ENCODE measurements at regions not wholly inside any gene's neighbourhood (a gene's known extent, or its start where the extent isn't known, plus 50 kb on each side); places are given as distances from the start of the nearest gene placed in this dataset.

GRCh38 chr5:144102361-144102760 is 68.1 kb downstream of the YIPF5 start:
- in situ Hi-C loops (cut with MboI; ENCODE audit: low pct_unique_long_range_greater_than_20kb, low sequenced_read_pairs, unreplicated experiment): no loop called here
- DNase-seq (ENCODE audit: low spot score): no peak
- no peak for TF ChIP-seq CTCF (IDR thresholded peaks at IDR 0.05; ENCODE audit: extremely low read depth, insufficient read depth, missing control alignments)

- DNase-seq (ENCODE audit: low spot score): no peak
- in situ Hi-C loops (cut with MboI; ENCODE audit: low pct_unique_long_range_greater_than_20kb, low sequenced_read_pairs, unreplicated experiment): no loop called here
- TF ChIP-seq CTCF (IDR thresholded peaks at IDR 0.05; ENCODE audit: extremely low read depth, insufficient read depth, missing control alignments): no peak
Observed at GRCh38 chr5:144102979-144103378, 67.5 kb downstream of the YIPF5 start.

GRCh38 chr5:144103611-144104485 is 66.6 kb downstream of the YIPF5 start:
- no peak for DNase-seq (ENCODE audit: low spot score)
- TF ChIP-seq CTCF (IDR thresholded peaks at IDR 0.05; ENCODE audit: extremely low read depth, insufficient read depth, missing control alignments): no peak
- in situ Hi-C loops (cut with MboI; ENCODE audit: low pct_unique_long_range_greater_than_20kb, low sequenced_read_pairs, unreplicated experiment): no loop called here

- no peak for TF ChIP-seq CTCF (IDR thresholded peaks at IDR 0.05; ENCODE audit: extremely low read depth, insufficient read depth, missing control alignments)
- no peak for DNase-seq (ENCODE audit: low spot score)
- in situ Hi-C loops (cut with MboI; ENCODE audit: low pct_unique_long_range_greater_than_20kb, low sequenced_read_pairs, unreplicated experiment): no loop called here
Observed at GRCh38 chr5:144105371-144105770, 65.1 kb downstream of the YIPF5 start.

- in situ Hi-C loops (cut with MboI; ENCODE audit: low pct_unique_long_range_greater_than_20kb, low sequenced_read_pairs, unreplicated experiment): no loop called here
- no peak for DNase-seq (ENCODE audit: low spot score)
- TF ChIP-seq CTCF (IDR thresholded peaks at IDR 0.05; ENCODE audit: extremely low read depth, insufficient read depth, missing control alignments): no peak
Observed at GRCh38 chr5:144108131-144108530, 62.3 kb downstream of the YIPF5 start.
